Renal pelvis (tissue), 1 donor: ENCODE measurements at regions not wholly inside any gene's neighbourhood (a gene's known extent, or its start where the extent isn't known, plus 50 kb on each side); places are given as distances from the start of the nearest gene placed in this dataset.
A peak's percentile ranks its signal among the peaks of the same experiment; 100 is the strongest.

ENCODE experiments used
- DNase-seq: peaks from one replicate; pipeline ENCODE4 v3.0.0-alpha.2; 2013

GRCh38 chr2:145329971-145330370, 810.1 kb upstream of the ZEB2 start:
- DNase-seq: peak; percentile 20

- DNase-seq: no peak
Observed at GRCh38 chr2:145325485-145325884, 805.6 kb upstream of the ZEB2 start.

GRCh38 chr2:145324748-145325147, 804.8 kb upstream of the ZEB2 start:
- no peak for DNase-seq

GRCh38 chr2:145323512-145323911, 803.6 kb upstream of the ZEB2 start:
- DNase-seq: no peak

GRCh38 chr2:145321344-145321743, 801.4 kb upstream of the ZEB2 start:
- DNase-seq: no peak

- DNase-seq: no peak
Observed at GRCh38 chr2:145316496-145316895, 796.6 kb upstream of the ZEB2 start.

GRCh38 chr2:145315053-145315452, 795.1 kb upstream of the ZEB2 start:
- DNase-seq: no peak

GRCh38 chr2:145314119-145314633, 794.3 kb upstream of the ZEB2 start:
- no peak for DNase-seq

GRCh38 chr2:145305889-145306288, 786.0 kb upstream of the ZEB2 start:
- no peak for DNase-seq

- no peak for DNase-seq
Observed at GRCh38 chr2:145304501-145304900, 784.6 kb upstream of the ZEB2 start.

GRCh38 chr2:145303536-145303935, 783.6 kb upstream of the ZEB2 start:
- no peak for DNase-seq

GRCh38 chr2:145302886-145303285, 783.0 kb upstream of the ZEB2 start:
- DNase-seq: no peak

- DNase-seq: no peak
Observed at GRCh38 chr2:145302451-145302850, 782.5 kb upstream of the ZEB2 start.

GRCh38 chr2:145299368-145299767, 779.4 kb upstream of the ZEB2 start:
- no peak for DNase-seq

GRCh38 chr2:145292166-145292565, 772.2 kb upstream of the ZEB2 start:
- DNase-seq: no peak

GRCh38 chr2:145290986-145291385, 771.1 kb upstream of the ZEB2 start:
- no peak for DNase-seq

GRCh38 chr2:145289946-145290345, 770.0 kb upstream of the ZEB2 start:
- DNase-seq: no peak

- DNase-seq: no peak
Observed at GRCh38 chr2:145288650-145289496, 769.0 kb upstream of the ZEB2 start.

- DNase-seq: peak; percentile 61
Observed at GRCh38 chr2:145287736-145288135, 767.8 kb upstream of the ZEB2 start.

- DNase-seq: no peak
Observed at GRCh38 chr2:145286716-145287275, 766.9 kb upstream of the ZEB2 start.

GRCh38 chr2:145284551-145284950, 764.6 kb upstream of the ZEB2 start:
- DNase-seq: no peak

- no peak for DNase-seq
Observed at GRCh38 chr2:145283131-145283530, 763.2 kb upstream of the ZEB2 start.

GRCh38 chr2:145277922-145278321, 758.0 kb upstream of the ZEB2 start:
- no peak for DNase-seq

GRCh38 chr2:145273840-145274239, 753.9 kb upstream of the ZEB2 start:
- no peak for DNase-seq
